Activated T-helper 9 cell treated with anti-CD3 and anti-CD28 coated beads, Interleukin-2, amount 50 U/mL, for 16 hours (primary cell): ENCODE measurements at regions not wholly inside any gene's neighbourhood (a gene's known extent, or its start where the extent isn't known, plus 50 kb on each side); places are given as distances from the start of the nearest gene placed in this dataset.
A peak's percentile ranks its signal among the peaks of the same experiment; 100 is the strongest.

Source experiments
- DNase-seq: peaks from one replicate; pipeline ENCODE4 v3.0.0-alpha.2; 2020; ENCODE audit warnings: low read depth

GRCh38 chr2:147467441-147467840 is 377.4 kb upstream of the ACVR2A start:
- no peak for DNase-seq

- DNase-seq = no peak
Observed at GRCh38 chr2:147464737-147465357, 380.0 kb upstream of the ACVR2A start.

- DNase-seq = no peak
Observed at GRCh38 chr2:147463881-147464520, 380.8 kb upstream of the ACVR2A start.

GRCh38 chr2:147460155-147460554 is 384.7 kb upstream of the ACVR2A start:
- DNase-seq = no peak

GRCh38 chr2:147456779-147457178 is 388.1 kb upstream of the ACVR2A start:
- no peak for DNase-seq

- DNase-seq = no peak
Observed at GRCh38 chr2:147451902-147452515, 392.8 kb upstream of the ACVR2A start.

- DNase-seq = no peak
Observed at GRCh38 chr2:147450661-147451510, 393.9 kb upstream of the ACVR2A start.

GRCh38 chr2:147449323-147449991 is 395.4 kb upstream of the ACVR2A start:
- peak; percentile 7 for DNase-seq

GRCh38 chr2:147442816-147443215 is 402.0 kb upstream of the ACVR2A start:
- DNase-seq = no peak

GRCh38 chr2:147441182-147441581 is 403.6 kb upstream of the ACVR2A start:
- no peak for DNase-seq

GRCh38 chr2:147440734-147441133 is 404.1 kb upstream of the ACVR2A start:
- DNase-seq = no peak

GRCh38 chr2:147439986-147440385 is 404.8 kb upstream of the ACVR2A start:
- DNase-seq = no peak

GRCh38 chr2:147438882-147439281 is 405.9 kb upstream of the ACVR2A start:
- DNase-seq = no peak

- no peak for DNase-seq
Observed at GRCh38 chr2:147433822-147434221, 411.0 kb upstream of the ACVR2A start.

- DNase-seq = no peak
Observed at GRCh38 chr2:147430408-147430807, 414.4 kb upstream of the ACVR2A start.

GRCh38 chr2:147428120-147428747 is 416.6 kb upstream of the ACVR2A start:
- no peak for DNase-seq

- no peak for DNase-seq
Observed at GRCh38 chr2:147425437-147426029, 419.3 kb upstream of the ACVR2A start.

GRCh38 chr2:147424766-147425165 is 420.1 kb upstream of the ACVR2A start:
- DNase-seq = no peak

GRCh38 chr2:147420947-147421675 is 423.7 kb upstream of the ACVR2A start:
- no peak for DNase-seq

GRCh38 chr2:147420517-147420916 is 424.3 kb upstream of the ACVR2A start:
- no peak for DNase-seq

- DNase-seq = no peak
Observed at GRCh38 chr2:147416099-147416498, 428.7 kb upstream of the ACVR2A start.
